ENCODE measurements at regions not wholly inside any gene's neighbourhood (a gene's known extent, or its start where the extent isn't known, plus 50 kb on each side); places are given as distances from the start of the nearest gene placed in this dataset.
"Not testable (repeated sequence)": the region's sequence is repeated elsewhere in the genome, so short reads cannot be mapped to it uniquely, and the experiment has no call there.

DNA sequence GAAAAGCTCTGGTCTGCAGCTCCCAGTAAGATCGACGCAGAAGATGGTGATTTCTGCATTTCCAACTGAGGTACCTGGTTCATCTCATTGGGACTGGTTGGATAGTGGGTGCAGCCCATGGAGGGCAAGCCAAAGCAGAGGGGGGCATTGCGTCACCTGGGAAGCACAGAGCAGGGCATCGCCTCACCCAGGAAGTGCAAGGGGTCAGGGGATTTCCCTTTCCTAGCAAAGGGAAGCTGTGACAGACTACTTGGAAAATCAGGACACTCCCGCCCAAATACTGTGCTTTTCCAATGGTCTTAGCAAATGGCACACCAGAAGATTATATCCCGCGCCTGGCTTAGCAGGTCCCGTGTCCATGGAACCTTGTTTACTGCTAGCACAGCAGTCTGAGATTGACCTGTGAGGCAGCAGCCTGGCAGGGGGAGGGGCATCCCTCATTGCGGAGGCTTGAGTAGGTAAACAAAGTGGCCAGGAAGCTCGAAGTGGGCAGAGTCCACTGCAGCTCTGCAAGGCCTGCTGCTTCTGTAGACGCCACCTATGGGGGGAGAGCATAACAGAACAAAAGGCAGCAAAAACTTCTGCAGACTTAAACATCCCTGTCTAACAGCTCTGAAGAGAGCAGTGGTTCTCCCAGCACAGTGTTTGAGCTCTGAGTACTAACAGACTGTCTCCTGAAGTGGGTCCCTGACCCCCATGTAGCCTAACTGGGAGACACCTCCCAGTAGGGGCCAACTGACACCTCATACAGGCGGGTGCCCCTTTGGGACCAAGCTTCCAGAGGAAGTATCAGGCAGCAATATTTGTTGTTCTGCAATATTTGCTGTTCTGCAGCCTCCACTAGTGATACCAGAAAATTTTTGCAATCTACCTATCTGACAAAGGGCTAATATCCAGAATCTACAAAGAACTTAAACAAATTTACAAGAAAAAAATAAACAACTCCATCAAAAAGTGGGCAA, 871.7 kb downstream of the IGSF11 start:
- not testable (repeated sequence) for DNase-seq (ENCODE audit: low read depth in 3 of 3, low spot score in 2 of 3)

- no peak for DNase-seq (ENCODE audit: low read depth in 3 of 3, low spot score in 2 of 3)
These were observed 869.2 kb downstream of the IGSF11 start for GRCh38 chr3:118165413-118165812.

GRCh38 chr3:118167571-118167970, 867.1 kb downstream of the IGSF11 start:
- no peak for DNase-seq (ENCODE audit: low read depth in 3 of 3, low spot score in 2 of 3)

DNA sequence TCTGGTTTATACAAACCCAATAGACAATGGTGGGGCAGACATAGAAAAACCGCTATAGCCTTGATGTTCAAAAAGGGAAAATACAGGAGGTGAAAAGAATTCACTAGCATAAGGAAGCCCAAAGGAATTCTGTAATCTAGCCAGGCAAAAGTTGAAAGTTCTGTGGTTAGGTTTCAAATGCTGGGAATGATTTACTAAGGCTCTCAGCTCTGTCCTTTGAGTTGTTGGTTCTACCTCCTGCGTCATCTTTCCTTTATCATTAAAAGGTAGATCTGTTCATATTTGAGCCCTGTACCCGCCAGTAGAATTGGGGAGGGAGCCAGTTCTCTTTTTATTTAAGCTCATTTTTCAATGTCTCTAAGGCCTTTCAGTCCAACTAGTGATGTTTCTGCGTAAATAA, 866.5 kb downstream of the IGSF11 start:
- no peak for DNase-seq (ENCODE audit: low read depth in 3 of 3, low spot score in 2 of 3)

DNA sequence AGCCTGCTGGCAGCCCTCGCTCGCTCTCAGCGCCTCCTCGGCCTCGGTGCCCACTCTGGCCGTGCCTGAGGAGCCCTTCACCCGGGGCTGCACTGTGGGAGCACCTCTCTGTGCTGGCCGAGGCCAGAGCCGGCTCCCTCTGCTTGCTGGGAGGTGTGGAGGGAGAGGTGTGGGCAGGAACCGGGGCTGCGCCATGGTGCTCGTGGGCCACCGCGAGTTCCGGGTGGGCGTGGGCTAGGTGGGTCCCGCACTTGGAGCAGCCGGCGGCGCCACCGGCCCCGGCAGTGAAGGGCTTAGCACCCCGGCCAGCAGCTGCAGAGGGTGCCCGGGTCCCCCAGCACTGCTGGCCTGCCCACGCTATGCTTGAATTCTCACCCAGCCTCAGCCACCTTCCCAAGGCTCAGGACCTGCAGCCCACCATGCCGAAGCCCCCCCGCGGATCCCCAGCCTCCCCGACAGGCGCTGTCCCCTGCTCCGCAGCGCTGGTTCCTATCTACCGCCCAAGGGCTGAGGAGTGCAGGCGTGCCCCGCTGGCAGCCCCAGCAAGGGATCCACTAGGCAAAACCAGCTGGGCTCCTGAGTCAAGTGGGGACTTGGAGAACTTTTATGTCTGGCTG, 863.3 kb downstream of the IGSF11 start:
- no peak for DNase-seq (ENCODE audit: low read depth in 3 of 3, low spot score in 2 of 3)

GRCh38 chr3:118180853-118181252, 853.8 kb downstream of the IGSF11 start:
- no peak for DNase-seq (ENCODE audit: low read depth in 3 of 3, low spot score in 2 of 3)

GRCh38 chr3:118181274-118181673, 853.4 kb downstream of the IGSF11 start:
- no peak for DNase-seq (ENCODE audit: low read depth in 3 of 3, low spot score in 2 of 3)

GRCh38 chr3:118186051-118186450, 848.6 kb downstream of the IGSF11 start:
- no peak for DNase-seq (ENCODE audit: low read depth in 3 of 3, low spot score in 2 of 3)

- DNase-seq (ENCODE audit: low read depth in 3 of 3, low spot score in 2 of 3): no peak
These were observed 847.4 kb downstream of the IGSF11 start for GRCh38 chr3:118187221-118187620.

DNA sequence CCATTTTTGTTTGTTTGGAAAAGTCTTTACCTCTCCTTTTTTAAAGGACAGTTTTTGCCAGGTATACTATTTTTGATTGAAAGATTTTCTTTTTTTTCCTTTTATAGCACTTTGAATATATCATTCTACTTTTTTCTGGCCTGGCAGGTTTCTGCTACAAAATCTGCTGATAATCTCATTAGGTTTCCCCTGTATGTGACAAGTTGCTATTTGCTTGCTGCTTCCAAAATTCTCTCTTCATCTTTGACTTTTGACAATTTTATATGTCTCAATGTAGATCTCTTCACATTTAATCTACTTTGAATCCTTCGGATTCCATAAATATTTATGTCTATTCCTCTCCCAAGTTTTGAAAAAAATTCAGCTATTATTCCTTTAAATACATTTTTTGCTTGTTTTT, 838.5 kb downstream of the IGSF11 start:
- no peak for DNase-seq (ENCODE audit: low read depth in 3 of 3, low spot score in 2 of 3)

DNA sequence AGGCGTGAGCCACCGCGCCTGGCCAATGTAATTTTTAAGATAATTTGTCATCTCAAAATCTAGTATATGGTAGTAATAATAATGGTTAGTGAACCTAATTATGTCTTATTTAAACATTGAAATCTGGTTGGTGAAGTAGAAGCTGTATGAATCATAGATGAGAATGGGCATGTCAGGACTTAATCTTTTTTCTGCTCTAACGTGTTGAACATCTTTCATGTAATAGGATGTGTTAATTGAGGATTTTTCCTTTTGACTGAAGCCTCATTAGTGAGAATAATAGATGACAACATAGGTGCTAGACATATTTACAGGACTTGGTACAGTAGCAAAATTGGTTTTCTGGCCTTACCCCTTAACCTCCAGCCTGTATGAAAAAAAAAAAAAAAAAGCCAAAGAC, 835.6 kb downstream of the IGSF11 start:
- no peak for DNase-seq (ENCODE audit: low read depth in 3 of 3, low spot score in 2 of 3)

GRCh38 chr3:118204052-118204656, 830.5 kb downstream of the IGSF11 start:
- no peak for DNase-seq (ENCODE audit: low read depth in 3 of 3, low spot score in 2 of 3)

GRCh38 chr3:118207271-118207670, 827.4 kb downstream of the IGSF11 start:
- DNase-seq (ENCODE audit: low read depth in 3 of 3, low spot score in 2 of 3): no peak

GRCh38 chr3:118208642-118209041, 826.0 kb downstream of the IGSF11 start:
- no peak for DNase-seq (ENCODE audit: low read depth in 3 of 3, low spot score in 2 of 3)

DNA sequence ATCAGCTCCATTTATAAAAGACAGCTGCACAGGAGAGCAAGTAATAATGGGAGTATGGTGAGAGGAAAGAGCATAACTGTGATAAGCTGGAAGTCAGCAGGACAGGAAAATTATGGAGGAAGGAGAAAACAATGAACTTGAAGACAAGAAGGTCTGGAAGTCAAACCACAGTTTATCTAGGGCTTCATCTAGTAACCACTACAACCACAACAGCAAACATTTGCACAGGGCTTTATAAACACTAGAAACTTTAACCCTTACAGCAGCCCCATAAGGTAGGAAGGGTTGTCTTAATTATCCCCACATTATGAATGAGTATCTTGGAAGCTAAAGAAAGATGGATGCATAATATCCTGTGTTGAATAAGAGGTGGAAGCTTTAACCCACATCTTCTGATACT, 820.8 kb downstream of the IGSF11 start:
- no peak for DNase-seq (ENCODE audit: low read depth in 3 of 3, low spot score in 2 of 3)

- DNase-seq (ENCODE audit: low read depth in 3 of 3, low spot score in 2 of 3): no peak
These were observed 808.4 kb downstream of the IGSF11 start for GRCh38 chr3:118226206-118226605.

GRCh38 chr3:118227191-118227590, 807.5 kb downstream of the IGSF11 start:
- no peak for DNase-seq (ENCODE audit: low read depth in 3 of 3, low spot score in 2 of 3)

DNA sequence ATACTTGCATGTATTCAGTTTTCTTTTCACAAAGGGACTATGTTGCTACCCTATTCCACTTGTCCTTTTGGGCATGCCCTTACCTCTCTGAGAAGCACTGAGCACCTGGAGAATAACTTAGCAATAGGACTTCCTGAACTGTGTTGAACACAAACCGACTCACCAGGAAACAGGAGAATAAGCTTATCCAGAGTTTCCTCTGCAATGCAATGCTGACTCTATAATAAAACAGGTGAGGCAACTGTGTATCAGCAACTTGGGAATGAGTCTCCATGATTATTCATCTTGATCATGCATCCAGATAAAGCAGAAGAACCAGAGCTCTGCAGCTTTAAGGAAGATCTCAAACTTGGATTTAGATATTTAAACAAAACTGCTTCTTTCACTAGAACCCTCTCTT, 806.5 kb downstream of the IGSF11 start:
- DNase-seq (ENCODE audit: low read depth in 3 of 3, low spot score in 2 of 3): no peak

- no peak for DNase-seq (ENCODE audit: low read depth in 3 of 3, low spot score in 2 of 3)
These were observed 805.5 kb downstream of the IGSF11 start for GRCh38 chr3:118229196-118229595.

GRCh38 chr3:118231578-118231977, 803.1 kb downstream of the IGSF11 start:
- DNase-seq (ENCODE audit: low read depth in 3 of 3, low spot score in 2 of 3): no peak

GRCh38 chr3:118239253-118239652, 795.4 kb downstream of the IGSF11 start:
- DNase-seq (ENCODE audit: low read depth in 3 of 3, low spot score in 2 of 3): no peak

- DNase-seq (ENCODE audit: low read depth in 3 of 3, low spot score in 2 of 3): no peak
These were observed 789.9 kb downstream of the IGSF11 start for GRCh38 chr3:118244761-118245160.

Data from right renal cortex interstitium (tissue), 3 donors.